Heart right ventricle (tissue), 16 donors: ENCODE measurements at regions not wholly inside any gene's neighbourhood (a gene's known extent, or its start where the extent isn't known, plus 50 kb on each side); places are given as distances from the start of the nearest gene placed in this dataset.

ENCODE experiments used
- ATAC-seq, 8 donors: fragments of 200-7000 bp; cut with Tn5 transposase; one replicate each; pipeline ENCODE4 v1.9.1; 2020; ENCODE audit warnings: mild to moderate bottlenecking in 8 of 8, moderate library complexity in 8 of 8, moderate number of reproducible peaks in 1 of 8
- DNase-seq, 2 donors: peaks; one replicate each; pipeline ENCODE4 v3.0.0-alpha.2; 2020
- H3K27ac ChIP-seq, 10 donors: fragments of 200-600 bp; sonication (generic) in 2 of 10; one replicate each; pipeline versions ENCODE4 v1.5.0 to v1.8.0; 2020 to 2022; ENCODE audit warnings: mild to moderate bottlenecking in 3 of 10
- H3K27me3 ChIP-seq, 7 donors: fragments of 200-600 bp; one replicate each; pipeline ENCODE4 v1.8.0; 2021 to 2022; ENCODE audit warnings: mild to moderate bottlenecking in 2 of 7
- H3K36me3 ChIP-seq, 9 donors: fragments of 200-600 bp; sonication (generic) in 1 of 9; one replicate each; pipeline versions ENCODE4 v1.5.0 to v1.8.0; 2020 to 2022; ENCODE audit warnings: mild to moderate bottlenecking in 2 of 9
- H3K4me1 ChIP-seq, 9 donors: fragments of 200-600 bp; sonication (generic) in 1 of 9; one replicate each; pipeline versions ENCODE4 v1.5.0 to v1.8.0; 2020 to 2022; ENCODE audit warnings: mild to moderate bottlenecking in 4 of 9
- H3K4me3 ChIP-seq, 10 donors: fragments of 200-600 bp; sonication (generic) in 2 of 10; one replicate each; pipeline versions ENCODE4 v1.5.0 to v1.8.0; 2020 to 2022; ENCODE audit warnings: mild to moderate bottlenecking in 7 of 10, moderate library complexity in 2 of 10
- H3K9me3 ChIP-seq, 11 donors: fragments of 200-600 bp in 10 of 11; sonication (generic) in 2 of 11; one replicate each; pipeline versions ENCODE4 v1.5.0 to v1.8.0; 2013 to 2022; ENCODE audit warnings: mild to moderate bottlenecking in 2 of 11, control low read depth in 1 of 11, moderate library complexity in 1 of 11
- WGBS, 2 donors: extraction: QIAGEN DNeasy Blood & Tissue Kit; methylation state at CpG; one replicate each; pipeline ENCODE4 v1.1.7; 2013; ENCODE audit warnings: inconsistent platforms in 1 of 2; 5-methylcytosine and 5-hydroxymethylcytosine counted together
- intact Hi-C, 10 donors: fragments of 100-400 bp; cut with DNase I; formaldehyde crosslinking; loops; one replicate each; pipeline versions ENCODE4 v1.11.1 to v1.14.2; 2022
- TF ChIP-seq, protein P1 (sequence below), 9 donors: fragments of 200-600 bp; sonication (generic) in 2 of 9; IDR thresholded peaks; one replicate each; pipeline versions ENCODE4 v1.5.0 to v1.8.0; 2021 to 2022; ENCODE audit warnings: antibody characterized with exemption in 9 of 9, mild to moderate bottlenecking in 5 of 9, moderate library complexity in 1 of 9
- donor health status: Arrhythmogenic right ventricular cardiomyopathy.
- donor health status: ischemic (EF 13 %, LVEDD 7.1; RV severe dilation, severe dysfunction).
- donor health status: healthy with polysubstance abuse.
- donor health status: DM: no; HTN: yes; CAD: no.
- donor health status: DM: no; HTN: no; CAD: no.
- donor health status: ischemic (EF 25% LVEDD 6.9; RV normal size, moderate dysfunction).
- donor health status: ischemic (EF 25% LVEDD 5.7; RV mildly dilated, moderate dysfunction).
- donor health status: healthy.
- donor health status: DM: yes; HTN: yes; CAD: no.
- donor health status: Ischemic cardiomyopathy.
- donor health status: ischemic (EF 35%, LVEDD 5.7; RV mildly dilated, moderate dysfunction).
- donor health status: nonischemic (EF 11% LVEDD 7.7; RV severe dilation, severe dysfunction).
- donor health status: DM: yes; HTN: yes; CAD: no.
- donor health status: PGD.
- donor health status: ischemic (EF 29% LVEDD 5.4; RV normal size, mild dysfunction).
- donor health status: nonischemic (EF 23%, LVEDD 6.1; RV moderate dilation, normal function).

DNA sequence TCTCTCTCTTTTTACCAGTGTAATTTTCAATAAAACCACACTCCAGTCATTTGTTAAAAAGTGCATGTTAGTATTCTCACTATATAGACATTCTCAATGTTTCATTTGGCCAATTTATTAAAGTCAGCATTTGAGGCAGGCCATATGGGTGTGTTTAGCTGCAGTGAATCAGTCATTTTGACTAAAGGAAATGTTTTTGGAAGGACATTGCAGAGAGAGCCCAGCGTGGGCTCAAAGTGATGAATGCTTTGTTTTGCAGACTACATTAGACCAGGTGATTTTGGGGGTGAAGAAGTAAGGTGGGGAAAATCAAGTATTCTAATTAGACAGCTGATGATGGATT, 116.7 kb downstream of the POSTN start:
- TF ChIP-seq, protein P1, sequence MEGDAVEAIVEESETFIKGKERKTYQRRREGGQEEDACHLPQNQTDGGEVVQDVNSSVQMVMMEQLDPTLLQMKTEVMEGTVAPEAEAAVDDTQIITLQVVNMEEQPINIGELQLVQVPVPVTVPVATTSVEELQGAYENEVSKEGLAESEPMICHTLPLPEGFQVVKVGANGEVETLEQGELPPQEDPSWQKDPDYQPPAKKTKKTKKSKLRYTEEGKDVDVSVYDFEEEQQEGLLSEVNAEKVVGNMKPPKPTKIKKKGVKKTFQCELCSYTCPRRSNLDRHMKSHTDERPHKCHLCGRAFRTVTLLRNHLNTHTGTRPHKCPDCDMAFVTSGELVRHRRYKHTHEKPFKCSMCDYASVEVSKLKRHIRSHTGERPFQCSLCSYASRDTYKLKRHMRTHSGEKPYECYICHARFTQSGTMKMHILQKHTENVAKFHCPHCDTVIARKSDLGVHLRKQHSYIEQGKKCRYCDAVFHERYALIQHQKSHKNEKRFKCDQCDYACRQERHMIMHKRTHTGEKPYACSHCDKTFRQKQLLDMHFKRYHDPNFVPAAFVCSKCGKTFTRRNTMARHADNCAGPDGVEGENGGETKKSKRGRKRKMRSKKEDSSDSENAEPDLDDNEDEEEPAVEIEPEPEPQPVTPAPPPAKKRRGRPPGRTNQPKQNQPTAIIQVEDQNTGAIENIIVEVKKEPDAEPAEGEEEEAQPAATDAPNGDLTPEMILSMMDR (IDR thresholded peaks at IDR 0.05): no peak
- H3K36me3 ChIP-seq: no peaks in the 10 kb centered on the region
- 65 to 71% methylated on average over 1 of the region's 1 CpG for WGBS, 2 donors
- no peak overlapping the region for H3K4me3 ChIP-seq
- H3K27ac ChIP-seq: no peak overlapping the region
- intact Hi-C loops: no loop called here
- ATAC-seq (no peak), DNase-seq (no peak)
- no peaks in the 10 kb centered on the region for H3K9me3 ChIP-seq
- H3K27me3 ChIP-seq: no peaks in the 10 kb centered on the region
- H3K4me1 ChIP-seq: peaks cover 0 to 6% (median 0%) of the 10 kb centered on the region in 9 donors

DNA sequence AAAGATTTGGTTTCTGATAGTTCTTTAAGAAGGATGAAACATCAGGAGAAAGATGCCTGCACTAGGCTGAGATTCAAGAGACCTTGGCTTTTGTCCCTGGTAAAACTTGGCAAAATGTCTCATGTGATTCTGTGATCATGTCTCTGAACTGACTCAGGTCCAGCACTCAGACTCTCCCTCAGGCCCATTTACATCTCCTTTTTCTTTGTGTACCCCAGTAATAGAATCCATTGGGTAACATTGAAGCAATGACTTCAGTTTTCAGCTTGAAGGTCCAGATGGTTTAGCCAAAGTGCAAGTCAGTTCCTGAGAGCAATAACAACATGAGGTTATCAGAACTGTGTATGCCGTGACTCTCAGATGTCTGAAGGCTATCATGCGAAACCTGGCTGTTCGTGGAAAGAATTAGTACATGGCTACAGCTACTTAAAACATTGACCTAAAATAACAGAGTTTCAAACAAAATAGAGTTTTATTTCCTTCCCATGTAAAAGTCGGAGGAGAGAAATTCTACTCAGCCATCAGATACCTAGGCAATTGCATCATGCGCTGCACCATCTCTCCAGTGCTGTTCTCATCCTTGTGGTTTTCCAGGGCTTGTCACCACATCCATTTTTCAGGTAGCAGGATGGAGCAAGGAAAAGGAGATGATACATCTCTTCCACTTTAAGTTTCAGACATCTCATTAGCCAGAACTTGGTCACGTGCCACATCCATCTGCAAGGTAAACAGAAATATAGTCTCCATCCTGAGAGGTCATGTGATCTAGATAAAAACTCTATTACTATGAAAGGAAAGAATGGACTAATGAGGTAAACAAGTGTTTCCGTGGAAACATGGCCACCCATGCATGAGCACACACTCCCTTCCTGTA, 117.3 kb downstream of the POSTN start:
- H3K27me3 ChIP-seq: no peaks in the 10 kb centered on the region

DNA sequence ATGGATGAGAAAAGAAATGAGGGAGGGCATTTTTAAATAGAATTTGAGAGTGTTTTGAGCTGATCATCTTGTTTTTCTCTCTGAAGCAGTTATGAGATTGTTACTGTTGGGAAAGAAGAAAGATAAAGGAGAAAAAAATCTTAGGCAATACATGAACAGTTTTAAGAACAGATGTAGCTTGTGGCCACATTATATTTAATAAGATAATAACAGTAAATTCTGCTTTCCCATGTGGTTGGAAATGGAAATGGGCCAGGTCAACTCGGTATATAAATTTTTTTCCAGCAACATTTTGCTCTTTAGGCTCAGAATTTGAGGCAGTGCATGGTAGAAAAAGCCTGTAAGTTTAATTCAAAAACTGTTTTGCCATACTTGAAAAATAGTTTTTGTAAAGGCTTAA, 118.7 kb downstream of the POSTN start:
- Histone ChIP-seq H3K9me3 (no peaks in the 10 kb centered on the region), H3K27me3 (no peaks in the 10 kb centered on the region), H3K27ac (no peak overlapping the region), H3K4me1 (no peaks in the 10 kb centered on the region), H3K4me3 (no peak overlapping the region), H3K36me3 (no peaks in the 10 kb centered on the region)
- intact Hi-C loops: no loop called here
- TF ChIP-seq, protein P1 (IDR thresholded peaks at IDR 0.05): no peak
- DNase-seq (no peak), ATAC-seq (no peak)
- 50 to 57% methylated on average over 1 of the region's 1 CpG for WGBS, 2 donors

More for the DNA sequence above, 117.3 kb downstream of the POSTN start:
- H3K4me3 ChIP-seq: no peak overlapping the region
- no peaks in the 10 kb centered on the region for H3K36me3 ChIP-seq
- H3K4me1 ChIP-seq: peaks cover 0 to 6% (median 0%) of the 10 kb centered on the region in 9 donors
- no peaks in the 10 kb centered on the region for H3K9me3 ChIP-seq
- H3K27ac ChIP-seq: no peak overlapping the region
- DNase-seq (no peak), ATAC-seq (peak in 4 of 8 donors; percentile 12 to 20 (median 17))
- intact Hi-C loops: no loop called here
- 74 to 80% methylated on average over 7 of the region's 7 CpGs for WGBS, 2 donors
- TF ChIP-seq, protein P1 (IDR thresholded peaks at IDR 0.05): no peak

DNA sequence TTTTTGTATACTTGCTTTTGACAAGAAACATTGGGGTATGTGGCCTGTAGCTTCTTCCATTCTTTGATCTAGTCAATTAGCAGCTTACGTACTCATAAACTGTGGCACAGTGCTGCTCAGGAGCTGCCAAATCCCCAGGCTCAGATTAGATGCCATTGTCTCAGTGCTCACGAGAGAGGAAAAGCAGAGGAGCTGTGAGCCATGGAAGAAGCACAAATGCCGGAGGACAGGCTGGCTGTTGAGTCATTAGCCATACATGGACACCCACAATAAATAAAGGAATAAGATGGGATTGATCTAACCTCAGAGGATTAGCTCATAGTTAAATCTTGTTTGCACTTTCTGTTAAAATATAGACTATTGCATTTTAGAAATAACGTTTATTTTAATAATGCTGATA, 121.7 kb downstream of the POSTN start:
- WGBS, 2 donors: 41 to 54% methylated on average over 4 of the region's 4 CpGs
- TF ChIP-seq, protein P1 (IDR thresholded peaks at IDR 0.05): no peak
- Histone ChIP-seq H3K27me3 (no peaks in the 10 kb centered on the region), H3K9me3 (no peaks in the 10 kb centered on the region), H3K27ac (peak overlapping the region in 1 of 10 donors; percentile 19), H3K36me3 (no peaks in the 10 kb centered on the region), H3K4me1 (no peaks in the 10 kb centered on the region), H3K4me3 (no peak overlapping the region)
- DNase-seq (peak in 1 of 2 donors; percentile 15), ATAC-seq (peak in 4 of 8 donors; percentile 56 to 86 (median 65))
- intact Hi-C loops: no loop called here
